ENCODE measurements at regions not wholly inside any gene's neighbourhood (a gene's known extent, or its start where the extent isn't known, plus 50 kb on each side); places are given as distances from the start of the nearest gene placed in this dataset.

DNA sequence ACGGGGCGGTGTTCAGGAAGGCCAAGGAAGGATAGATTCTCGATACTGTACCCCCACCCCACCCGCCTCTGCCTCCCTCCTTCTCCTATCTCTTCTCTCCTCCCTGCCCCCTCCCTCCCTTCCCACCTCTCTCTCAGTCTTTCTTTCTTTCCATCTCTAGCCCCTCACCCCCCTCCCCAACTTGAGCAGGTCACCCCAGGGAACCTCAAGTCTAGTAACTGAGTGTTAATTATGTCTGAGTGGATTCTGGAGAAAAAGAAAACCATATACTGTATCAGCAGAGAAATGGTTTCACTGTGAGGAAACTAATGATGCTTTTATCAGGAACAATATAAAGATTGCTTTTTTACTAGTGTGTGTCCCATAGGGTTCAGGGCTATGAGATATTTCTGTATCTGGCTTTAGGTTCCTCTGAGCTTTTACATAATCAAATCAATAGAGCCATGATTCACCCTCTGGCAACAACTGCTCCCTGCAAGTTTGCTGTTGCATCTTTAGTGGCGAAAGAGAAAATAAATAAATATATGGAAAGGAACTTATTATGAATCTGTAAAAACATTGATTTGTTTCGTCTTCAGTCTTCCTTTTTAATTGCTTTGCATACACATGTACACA is 639.7 kb downstream of the CCDC171 start:
- peak overlapping the region; percentile 58 for H3K9ac ChIP-seq (ENCODE audit: low read length)
- peak overlapping the region; percentile 2 to 73 for H2BK12ac ChIP-seq (ENCODE audit: low read length in 2 of 2)
- peaks cover 14% of the 10 kb centered on the region for H3K4me1 ChIP-seq (ENCODE audit: control insufficient read depth, insufficient read depth, low read depth, low read length)
- peak overlapping the region; percentile 84 for H2BK5ac ChIP-seq (ENCODE audit: low read depth, low read length, poor library complexity, severe bottlenecking)
- no peaks in the 10 kb centered on the region for H3K36me3 ChIP-seq (ENCODE audit: control insufficient read depth in 1 of 2, insufficient read depth in 2 of 2, low read depth in 1 of 2, low read length in 2 of 2)
- no peak overlapping the region for H2AK5ac ChIP-seq (ENCODE audit: low read length, severe bottlenecking)
- no peak overlapping the region for H4K91ac ChIP-seq (ENCODE audit: low read length)
- H3K18ac ChIP-seq (ENCODE audit: low read depth in 1 of 2, low read length in 2 of 2) = peak overlapping the region; percentile 30 to 75
- H4K8ac ChIP-seq (ENCODE audit: low read length) = peak overlapping the region; percentile 73
- H2BK120ac ChIP-seq (ENCODE audit: low read depth, low read length) = no peak overlapping the region
- no peak overlapping the region for H3K4me3 ChIP-seq (ENCODE audit: insufficient read depth in 1 of 2, low read depth in 1 of 2, low read length in 2 of 2)
- H3K14ac ChIP-seq (ENCODE audit: low read length in 2 of 2) = no peak overlapping the region
- no peak overlapping the region for H3K4me2 ChIP-seq (ENCODE audit: low read length, poor library complexity, severe bottlenecking)
- H2BK15ac ChIP-seq (ENCODE audit: low read depth, poor library complexity, severe bottlenecking) = no peak overlapping the region
- peak; percentile 59 for DNase-seq
- peak overlapping the region; percentile 10 to 63 for H3K4ac ChIP-seq (ENCODE audit: low read depth in 1 of 2, low read length in 2 of 2)
- no peak overlapping the region for H2AFZ ChIP-seq (ENCODE audit: low read depth, low read length)
- H3K23ac ChIP-seq (ENCODE audit: low read length in 2 of 2) = no peak overlapping the region
- WGBS = 0% methylated on average over 4 of the region's 6 CpGs
- peaks cover 11% of the 10 kb centered on the region for H3K9me3 ChIP-seq (ENCODE audit: control insufficient read depth, low read length)
- no peaks in the 10 kb centered on the region for H3K27me3 ChIP-seq (ENCODE audit: control insufficient read depth in 1 of 2, insufficient read depth in 1 of 2, low read length in 2 of 2)
- H3K79me1 ChIP-seq (replicated peaks; ENCODE audit: low read length, poor library complexity, severe bottlenecking) = no peaks in the 10 kb centered on the region
- H3K27ac ChIP-seq (ENCODE audit: low read length, poor library complexity, severe bottlenecking) = peak overlapping the region; percentile 90

DNA sequence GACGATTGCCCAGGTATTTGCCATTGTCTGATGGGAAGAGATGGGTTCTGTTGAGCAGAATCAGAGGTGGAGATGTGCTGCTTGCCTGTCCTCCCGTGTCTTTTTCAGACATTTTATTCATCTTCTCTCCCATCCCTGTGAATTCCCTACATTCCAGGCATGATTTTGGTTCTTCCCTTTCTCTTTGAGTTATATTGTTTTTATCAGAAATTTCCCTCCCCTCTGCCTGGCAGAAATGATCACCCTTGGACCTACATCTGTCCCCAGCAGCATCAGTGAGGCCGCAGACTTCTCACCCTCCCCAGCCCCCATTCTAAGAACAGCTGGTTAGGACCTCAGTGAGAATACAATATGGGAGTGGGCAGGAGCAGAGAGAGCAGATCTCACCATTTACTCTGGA is 640.2 kb downstream of the CCDC171 start:
- H4K8ac ChIP-seq (ENCODE audit: low read length) = no peak overlapping the region
- H3K4ac ChIP-seq (ENCODE audit: low read depth in 1 of 2, low read length in 2 of 2) = peak overlapping the region; percentile 6 to 10
- peak overlapping the region; percentile 58 for H3K9ac ChIP-seq (ENCODE audit: low read length)
- H2BK5ac ChIP-seq (ENCODE audit: low read depth, low read length, poor library complexity, severe bottlenecking) = no peak overlapping the region
- no peak overlapping the region for H3K23ac ChIP-seq (ENCODE audit: low read length in 2 of 2)
- H2BK15ac ChIP-seq (ENCODE audit: low read depth, poor library complexity, severe bottlenecking) = no peak overlapping the region
- 25% methylated on average over 1 of the region's 3 CpGs for WGBS
- no peak overlapping the region for H2AK5ac ChIP-seq (ENCODE audit: low read length, severe bottlenecking)
- no peaks in the 10 kb centered on the region for H3K27me3 ChIP-seq (ENCODE audit: control insufficient read depth in 1 of 2, insufficient read depth in 1 of 2, low read length in 2 of 2)
- H3K4me2 ChIP-seq (ENCODE audit: low read length, poor library complexity, severe bottlenecking) = no peak overlapping the region
- H2BK120ac ChIP-seq (ENCODE audit: low read depth, low read length) = no peak overlapping the region
- no peak for DNase-seq
- no peak overlapping the region for H3K4me3 ChIP-seq (ENCODE audit: insufficient read depth in 1 of 2, low read depth in 1 of 2, low read length in 2 of 2)
- no peak overlapping the region for H3K14ac ChIP-seq (ENCODE audit: low read length in 2 of 2)
- peaks cover 14% of the 10 kb centered on the region for H3K4me1 ChIP-seq (ENCODE audit: control insufficient read depth, insufficient read depth, low read depth, low read length)
- peak overlapping the region; percentile 2 to 97 for H2BK12ac ChIP-seq (ENCODE audit: low read length in 2 of 2)
- H3K79me1 ChIP-seq (replicated peaks; ENCODE audit: low read length, poor library complexity, severe bottlenecking) = no peaks in the 10 kb centered on the region
- H3K9me3 ChIP-seq (ENCODE audit: control insufficient read depth, low read length) = peaks cover 11% of the 10 kb centered on the region
- H3K18ac ChIP-seq (ENCODE audit: low read depth in 1 of 2, low read length in 2 of 2) = peak overlapping the region; percentile 4 to 85
- H3K27ac ChIP-seq (ENCODE audit: low read length, poor library complexity, severe bottlenecking) = peak overlapping the region; percentile 90
- no peaks in the 10 kb centered on the region for H3K36me3 ChIP-seq (ENCODE audit: control insufficient read depth in 1 of 2, insufficient read depth in 2 of 2, low read depth in 1 of 2, low read length in 2 of 2)
- H4K91ac ChIP-seq (ENCODE audit: low read length) = no peak overlapping the region
- no peak overlapping the region for H2AFZ ChIP-seq (ENCODE audit: low read depth, low read length)

DNA sequence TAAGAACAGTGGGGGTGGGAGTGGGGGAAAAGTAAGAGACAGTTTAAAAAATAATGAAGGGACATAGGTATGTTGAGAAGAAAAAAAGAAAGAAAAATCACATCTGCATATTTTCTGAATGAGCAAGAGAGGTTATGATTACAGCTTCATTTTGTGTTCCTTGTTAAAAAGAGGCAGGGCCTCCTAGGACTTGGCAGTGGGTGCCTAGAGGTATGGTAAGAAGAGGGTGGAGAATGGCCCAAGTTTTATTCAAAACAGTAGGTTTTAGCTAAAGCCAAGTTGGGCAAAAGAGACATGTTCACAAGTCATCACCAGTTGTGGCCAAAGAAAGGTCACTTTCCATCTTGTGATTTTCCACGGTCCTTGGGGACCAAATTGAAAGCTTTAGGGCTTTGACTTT is 643.4 kb downstream of the CCDC171 start:
- Histone ChIP-seq H3K27me3 (ENCODE audit: control insufficient read depth in 1 of 2, insufficient read depth in 1 of 2, low read length in 2 of 2) (no peaks in the 10 kb centered on the region), H3K4me2 (ENCODE audit: low read length, poor library complexity, severe bottlenecking) (no peak overlapping the region), H4K91ac (ENCODE audit: low read length) (no peak overlapping the region), H4K8ac (ENCODE audit: low read length) (no peak overlapping the region), H3K79me1 (replicated peaks; ENCODE audit: low read length, poor library complexity, severe bottlenecking) (no peaks in the 10 kb centered on the region), H2BK15ac (ENCODE audit: low read depth, poor library complexity, severe bottlenecking) (peak overlapping the region; percentile 34), H3K9ac (ENCODE audit: low read length) (no peak overlapping the region), H3K4ac (ENCODE audit: low read depth in 1 of 2, low read length in 2 of 2) (no peak overlapping the region), H2BK5ac (ENCODE audit: low read depth, low read length, poor library complexity, severe bottlenecking) (no peak overlapping the region), H3K23ac (ENCODE audit: low read length in 2 of 2) (no peak overlapping the region), H2AFZ (ENCODE audit: low read depth, low read length) (no peak overlapping the region), H3K27ac (ENCODE audit: low read length, poor library complexity, severe bottlenecking) (no peak overlapping the region), H2BK120ac (ENCODE audit: low read depth, low read length) (no peak overlapping the region), H3K36me3 (ENCODE audit: control insufficient read depth in 1 of 2, insufficient read depth in 2 of 2, low read depth in 1 of 2, low read length in 2 of 2) (no peaks in the 10 kb centered on the region), H3K9me3 (ENCODE audit: control insufficient read depth, low read length) (no peaks in the 10 kb centered on the region), H2BK12ac (ENCODE audit: low read length in 2 of 2) (no peak overlapping the region), H3K4me1 (ENCODE audit: control insufficient read depth, insufficient read depth, low read depth, low read length) (peaks cover 13% of the 10 kb centered on the region), H2AK5ac (ENCODE audit: low read length, severe bottlenecking) (peak overlapping the region; percentile 85), H3K18ac (ENCODE audit: low read depth in 1 of 2, low read length in 2 of 2) (no peak overlapping the region), H3K14ac (ENCODE audit: low read length in 2 of 2) (no peak overlapping the region), H3K4me3 (ENCODE audit: insufficient read depth in 1 of 2, low read depth in 1 of 2, low read length in 2 of 2) (no peak overlapping the region)
- 100% methylated on average over 1 of the region's 1 CpG for WGBS
- no peak for DNase-seq

DNA sequence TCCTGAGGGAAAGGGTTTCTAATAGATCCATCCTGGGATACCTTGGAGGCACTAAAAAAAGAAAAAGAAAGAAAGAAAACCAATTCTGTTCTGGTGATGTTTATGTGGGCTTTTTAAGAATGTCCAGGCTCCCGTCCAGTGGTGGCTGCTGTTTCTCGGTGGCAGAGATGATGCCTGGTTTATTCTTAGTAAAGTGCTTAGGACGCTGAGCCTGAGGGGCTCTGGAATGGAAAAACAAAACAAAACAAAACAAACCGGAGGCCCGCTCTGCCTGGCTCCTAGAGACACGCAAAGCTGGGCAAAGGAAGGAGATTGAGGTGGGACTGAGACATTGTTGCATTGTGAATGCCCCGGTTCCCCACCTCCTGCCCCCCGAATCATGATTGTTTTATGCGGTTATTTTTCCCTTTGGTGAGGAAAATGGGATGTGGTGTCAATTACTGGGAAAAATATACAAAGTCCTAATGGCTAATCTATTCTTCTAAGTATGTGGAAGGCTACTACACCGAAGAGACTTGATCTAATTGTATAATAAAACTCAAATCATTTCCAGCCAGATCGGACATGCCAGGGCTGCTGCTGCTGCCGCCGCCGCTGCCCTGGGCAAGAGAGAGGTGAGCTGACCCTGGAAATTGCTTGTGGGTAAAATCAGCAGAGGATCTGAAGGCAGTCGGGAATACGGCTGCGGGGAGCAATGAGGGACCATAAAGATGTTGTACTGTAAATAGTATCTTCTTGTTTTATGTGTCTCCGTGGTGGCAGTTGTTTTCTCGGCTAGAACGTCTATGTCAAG is 644.9 kb downstream of the CCDC171 start:
- Histone ChIP-seq H2AK5ac (ENCODE audit: low read length, severe bottlenecking) (peak overlapping the region; percentile 12), H3K4me3 (ENCODE audit: insufficient read depth in 1 of 2, low read depth in 1 of 2, low read length in 2 of 2) (no peak overlapping the region), H3K27ac (ENCODE audit: low read length, poor library complexity, severe bottlenecking) (no peak overlapping the region), H2BK12ac (ENCODE audit: low read length in 2 of 2) (peak overlapping the region in 1 of 2 experiments; percentile 33), H2BK120ac (ENCODE audit: low read depth, low read length) (peak overlapping the region; percentile 81), H3K9me3 (ENCODE audit: control insufficient read depth, low read length) (no peaks in the 10 kb centered on the region), H3K4ac (ENCODE audit: low read depth in 1 of 2, low read length in 2 of 2) (peak overlapping the region in 1 of 2 experiments; percentile 5), H2BK5ac (ENCODE audit: low read depth, low read length, poor library complexity, severe bottlenecking) (no peak overlapping the region), H2AFZ (ENCODE audit: low read depth, low read length) (peak overlapping the region; percentile 80), H3K27me3 (ENCODE audit: control insufficient read depth in 1 of 2, insufficient read depth in 1 of 2, low read length in 2 of 2) (no peaks in the 10 kb centered on the region), H3K79me1 (replicated peaks; ENCODE audit: low read length, poor library complexity, severe bottlenecking) (no peaks in the 10 kb centered on the region), H3K18ac (ENCODE audit: low read depth in 1 of 2, low read length in 2 of 2) (peak overlapping the region; percentile 79 to 85), H4K91ac (ENCODE audit: low read length) (no peak overlapping the region), H3K36me3 (ENCODE audit: control insufficient read depth in 1 of 2, insufficient read depth in 2 of 2, low read depth in 1 of 2, low read length in 2 of 2) (no peaks in the 10 kb centered on the region), H3K14ac (ENCODE audit: low read length in 2 of 2) (no peak overlapping the region), H3K4me2 (ENCODE audit: low read length, poor library complexity, severe bottlenecking) (no peak overlapping the region), H3K23ac (ENCODE audit: low read length in 2 of 2) (no peak overlapping the region), H3K9ac (ENCODE audit: low read length) (no peak overlapping the region), H4K8ac (ENCODE audit: low read length) (peak overlapping the region; percentile 46), H2BK15ac (ENCODE audit: low read depth, poor library complexity, severe bottlenecking) (peak overlapping the region; percentile 56), H3K4me1 (ENCODE audit: control insufficient read depth, insufficient read depth, low read depth, low read length) (peaks cover 9% of the 10 kb centered on the region)
- WGBS = 51% methylated on average over 18 of the region's 20 CpGs
- peak; percentile 77 for DNase-seq
